ENCODE measurements at regions not wholly inside any gene's neighbourhood (a gene's known extent, or its start where the extent isn't known, plus 50 kb on each side); places are given as distances from the start of the nearest gene placed in this dataset.
"Not testable (repeated sequence)": the region's sequence is repeated elsewhere in the genome, so short reads cannot be mapped to it uniquely, and the experiment has no call there.

- TF ChIP-seq CTCF, POLR2A, POLR2AphosphoS5 (IDR thresholded peaks at IDR 0.05): not testable (repeated sequence)
Observed at GRCh38 chrX:3911012-3911411, 197.6 kb upstream of the PRKX start.
